ENCODE measurements at regions not wholly inside any gene's neighbourhood (a gene's known extent, or its start where the extent isn't known, plus 50 kb on each side); places are given as distances from the start of the nearest gene placed in this dataset.

DNA sequence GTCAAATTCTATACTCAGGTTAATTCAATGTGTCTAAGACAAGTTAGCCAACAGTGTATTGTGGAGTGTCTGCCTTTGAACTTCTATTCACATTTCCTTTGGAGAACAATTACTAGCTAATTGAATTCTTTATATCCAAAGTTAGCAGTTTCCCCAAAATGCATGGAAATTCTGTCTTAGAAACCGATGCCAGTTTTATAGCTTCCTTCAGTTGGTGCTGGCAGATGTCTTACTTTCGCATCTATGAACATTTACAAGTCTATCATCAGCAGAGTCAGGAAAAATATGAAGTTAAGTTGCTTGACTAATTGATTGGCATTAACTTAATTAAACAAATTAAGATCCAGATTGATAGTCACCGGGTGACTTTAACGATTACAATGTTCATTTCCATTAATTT is 527.6 kb upstream of the CDH18 start:
- no peak for DNase-seq

DNA sequence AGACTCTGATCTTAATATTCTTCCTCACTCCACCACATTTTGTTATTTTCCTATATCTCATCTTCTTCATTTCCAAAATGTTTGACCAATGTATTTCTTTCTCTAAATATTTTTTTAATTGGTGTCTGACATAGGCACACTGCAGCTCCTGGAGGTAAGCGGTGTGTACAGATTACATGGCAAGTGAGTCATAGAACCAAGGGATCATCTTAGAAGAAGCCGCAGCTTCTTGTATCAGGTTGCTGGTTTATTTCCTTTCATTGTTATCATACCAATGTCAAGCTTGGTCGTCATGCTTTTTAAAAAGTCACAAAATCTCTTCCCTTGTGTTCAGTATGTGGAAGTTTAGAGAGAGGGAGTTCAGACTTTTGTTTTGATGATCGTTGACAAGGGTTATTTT is 526.1 kb upstream of the CDH18 start:
- DNase-seq: no peak

DNA sequence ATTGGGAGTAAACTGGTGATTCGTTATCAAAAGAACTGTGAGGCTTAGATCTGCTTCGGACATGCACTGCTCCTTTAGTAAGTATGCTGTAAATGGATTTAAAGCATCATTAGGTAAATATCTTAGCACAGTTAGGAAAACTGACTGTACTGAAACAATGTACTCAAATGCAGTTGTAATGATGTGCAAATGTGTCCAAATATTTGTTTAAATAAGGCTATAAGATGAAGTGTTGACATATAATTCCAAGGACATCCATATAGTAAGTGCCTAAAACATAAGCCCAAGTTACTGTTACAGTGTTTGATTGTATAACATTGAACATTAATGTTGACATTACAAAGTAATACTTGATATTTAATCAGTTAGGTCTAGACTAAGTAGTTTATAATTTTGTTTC is 512.5 kb upstream of the CDH18 start:
- no peak for DNase-seq

DNA sequence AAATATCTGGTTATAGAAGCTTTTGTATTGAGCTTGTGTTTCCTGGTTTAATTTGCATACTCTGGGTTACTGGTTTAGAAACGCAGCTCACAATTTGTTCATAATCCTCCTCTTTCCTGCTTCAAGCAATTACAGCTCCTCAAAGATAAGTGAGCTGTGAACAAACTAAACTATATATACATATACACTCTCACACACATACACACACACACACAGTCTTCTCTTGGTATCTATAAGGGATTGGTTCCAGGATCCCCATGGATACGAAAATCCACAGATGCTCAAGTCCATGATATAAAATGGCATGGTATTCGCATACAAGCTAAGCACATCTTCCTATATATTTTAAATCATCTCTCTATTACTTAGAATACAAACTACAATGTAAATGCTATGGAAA is 510.9 kb upstream of the CDH18 start:
- no peak for DNase-seq

DNA sequence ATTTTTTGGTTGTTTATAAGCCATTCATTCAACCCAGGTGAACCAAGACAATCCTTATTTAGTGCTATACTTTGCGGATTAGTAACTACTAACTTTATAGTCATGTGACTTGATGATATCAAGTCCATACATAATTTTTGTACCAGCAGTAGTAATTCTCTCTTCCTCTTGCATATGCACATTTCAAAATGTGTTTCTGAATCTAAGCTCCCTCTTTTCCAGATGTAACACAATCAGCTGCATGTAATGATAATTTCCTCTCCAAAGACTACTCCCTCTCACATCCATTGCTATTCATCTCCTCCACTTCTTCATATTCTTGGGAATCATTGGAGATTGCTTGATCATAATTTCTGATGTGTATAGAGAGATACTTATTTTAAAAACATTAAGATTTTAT is 510.1 kb upstream of the CDH18 start:
- DNase-seq: no peak

DNA sequence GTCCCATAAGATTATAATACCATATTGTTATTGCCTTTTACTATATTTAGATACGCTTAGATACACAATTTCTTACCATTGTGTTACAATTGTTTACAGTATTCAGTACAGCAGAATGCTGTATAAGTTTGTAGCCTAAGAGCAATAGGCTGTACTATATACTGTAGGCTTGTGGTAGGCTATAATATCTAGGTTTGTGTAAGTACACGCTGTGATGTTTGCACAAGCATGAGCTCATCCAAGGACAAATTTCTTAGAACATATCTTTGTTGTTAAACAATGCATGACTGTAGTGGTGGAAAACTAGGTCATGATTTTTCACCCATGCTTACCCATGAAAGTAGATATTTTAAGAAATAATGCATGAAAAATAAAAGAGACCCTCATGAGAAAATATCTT is 509.4 kb upstream of the CDH18 start:
- no peak for DNase-seq

DNA sequence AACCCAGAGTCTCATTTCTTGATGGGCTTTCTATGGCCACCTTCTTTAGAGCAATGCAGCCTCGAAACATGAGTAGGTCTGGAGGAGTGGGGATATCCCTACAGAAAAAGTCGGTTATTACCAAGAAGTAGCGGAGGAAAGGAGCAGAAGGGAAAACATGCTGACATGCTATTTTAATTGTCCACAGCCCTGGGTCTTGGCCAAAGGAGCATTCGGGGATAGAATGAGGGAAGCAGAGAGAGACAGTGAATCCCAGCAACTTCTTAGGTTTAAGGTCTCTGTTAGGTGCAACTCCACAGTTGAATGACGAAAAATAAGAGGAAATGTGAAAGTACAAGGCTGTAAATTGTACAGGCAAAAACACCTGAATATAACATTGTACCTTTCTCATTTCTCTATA is 506.7 kb upstream of the CDH18 start:
- DNase-seq: no peak

DNA sequence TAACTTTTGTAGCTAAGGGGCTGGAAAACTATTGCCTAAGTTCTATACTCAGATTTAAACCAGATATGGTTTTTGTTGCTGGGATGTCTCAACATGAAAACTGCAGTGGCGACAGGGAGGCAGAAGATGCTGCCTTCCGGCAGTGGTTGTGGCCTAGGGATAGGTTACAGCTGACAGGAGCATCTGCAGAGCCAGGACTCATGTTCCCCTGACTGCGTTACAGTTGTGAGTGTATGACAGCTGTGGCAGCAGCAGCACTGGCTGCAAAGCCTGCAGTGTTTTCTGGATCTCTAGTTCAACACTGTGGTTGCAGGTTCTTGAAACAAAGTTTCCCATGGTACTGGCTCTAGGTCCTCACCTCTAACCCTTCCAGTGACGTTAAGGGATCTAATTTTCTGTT is 498.8 kb upstream of the CDH18 start:
- no peak for DNase-seq

DNA sequence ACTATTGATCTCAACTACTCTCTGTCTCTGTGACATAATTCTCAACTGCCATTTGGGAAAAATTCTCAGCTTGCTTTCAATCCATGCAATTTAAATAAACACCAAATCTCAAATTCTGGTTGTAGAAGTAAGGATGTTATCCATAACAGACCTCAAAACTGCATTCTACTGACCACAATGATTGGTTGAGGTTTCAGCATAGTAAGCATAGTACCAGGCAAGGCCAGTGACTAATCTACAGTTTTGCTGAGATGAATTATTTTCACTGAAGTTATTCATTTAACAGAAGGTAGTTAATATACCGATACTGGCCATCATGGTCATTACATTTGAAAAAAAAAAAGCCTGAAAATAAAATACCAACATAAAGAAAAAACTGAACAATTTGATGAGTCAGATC is 488.0 kb upstream of the CDH18 start:
- DNase-seq: no peak

DNA sequence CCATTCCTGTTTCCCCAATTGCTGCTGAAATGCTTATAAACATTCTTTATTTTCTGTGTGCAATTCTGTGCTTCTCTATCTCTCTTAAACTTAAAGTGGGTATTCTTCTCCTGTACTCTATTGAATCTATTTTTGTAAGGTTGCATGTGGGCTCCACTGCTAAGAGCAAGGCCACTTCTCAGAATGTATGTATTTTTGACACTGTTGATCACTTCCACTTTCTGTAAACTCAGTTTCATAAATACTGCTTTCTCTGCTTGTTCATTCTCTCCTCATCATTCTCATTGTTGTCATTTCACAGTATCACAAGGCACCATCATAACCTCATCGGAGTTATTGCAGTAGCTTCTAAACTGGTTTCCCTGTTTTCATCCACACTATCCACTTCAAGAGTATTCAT is 483.0 kb upstream of the CDH18 start:
- no peak for DNase-seq

DNA sequence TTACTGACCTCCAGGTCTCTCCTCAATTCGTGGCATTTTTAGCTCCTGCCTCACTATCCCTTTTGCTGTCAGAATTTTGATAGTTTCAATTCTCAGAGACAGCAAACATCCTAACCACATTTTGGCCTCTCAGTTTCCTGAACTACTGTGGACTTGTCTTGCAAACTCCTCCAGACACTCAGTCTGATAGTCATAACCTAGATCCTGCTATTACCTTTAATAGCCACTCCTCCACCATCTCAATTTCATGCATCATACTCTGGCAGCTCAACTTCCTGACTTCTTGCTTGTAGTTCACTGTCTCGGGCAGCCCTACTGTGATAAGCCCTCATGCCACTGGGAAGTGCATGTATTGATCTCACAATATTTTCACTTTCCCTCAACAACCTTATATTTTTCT is 481.8 kb upstream of the CDH18 start:
- no peak for DNase-seq

DNA sequence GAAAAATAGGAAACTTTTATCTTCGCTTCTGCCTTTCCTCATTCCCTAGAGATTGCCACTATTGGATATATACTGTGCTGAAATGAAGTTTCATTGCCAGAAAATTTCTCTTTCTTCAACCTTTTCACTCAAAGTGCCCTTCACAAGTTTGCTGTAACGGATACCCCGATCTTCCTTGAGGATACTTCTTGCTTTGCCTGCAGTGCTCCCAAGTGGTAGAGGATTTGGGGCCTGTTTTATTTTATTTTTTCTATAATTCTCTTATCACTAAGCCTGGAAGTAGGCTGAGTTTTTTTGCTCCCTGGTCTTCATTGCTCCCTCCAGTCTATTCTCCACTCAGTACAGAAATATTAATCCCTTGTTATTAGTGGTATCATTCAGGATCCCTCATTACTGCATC is 481.4 kb upstream of the CDH18 start:
- no peak for DNase-seq

DNA sequence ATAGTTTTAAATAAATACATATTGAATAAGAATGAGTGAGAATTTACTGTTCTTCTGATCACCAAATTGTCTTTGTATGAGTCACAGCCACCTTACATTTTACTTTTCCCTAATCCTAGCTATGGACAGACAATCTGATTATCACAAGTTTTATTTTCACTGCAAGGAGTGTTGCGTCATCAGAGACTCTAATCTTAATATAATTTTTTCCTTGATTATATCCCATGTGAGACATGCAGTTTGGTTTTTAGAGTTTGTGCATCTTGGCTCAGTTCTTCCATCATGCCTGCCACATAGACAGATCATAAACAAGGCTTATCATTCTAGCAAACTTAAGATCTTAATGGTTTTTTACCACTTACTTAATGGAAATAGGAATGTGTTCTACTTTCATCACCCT is 478.5 kb upstream of the CDH18 start:
- no peak for DNase-seq

DNA sequence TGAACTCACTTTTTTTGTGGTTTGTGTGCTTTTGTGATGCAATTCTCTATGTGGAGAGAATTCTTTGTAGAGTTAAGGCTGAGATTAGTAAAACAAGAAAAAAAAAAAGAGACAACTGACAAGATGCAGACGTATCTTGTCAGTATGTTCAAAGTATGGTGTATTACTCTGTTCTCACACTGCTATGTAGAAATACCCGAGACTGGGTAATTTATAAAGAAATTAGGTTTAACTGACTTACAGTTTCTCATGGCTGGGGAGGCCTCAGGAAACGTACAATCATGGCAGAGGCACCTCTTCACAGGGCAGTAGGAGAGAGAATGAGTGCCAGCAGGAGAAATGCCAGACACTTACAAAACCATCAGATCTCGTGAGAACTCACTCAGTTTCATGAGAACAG is 475.2 kb upstream of the CDH18 start:
- DNase-seq: no peak

DNA sequence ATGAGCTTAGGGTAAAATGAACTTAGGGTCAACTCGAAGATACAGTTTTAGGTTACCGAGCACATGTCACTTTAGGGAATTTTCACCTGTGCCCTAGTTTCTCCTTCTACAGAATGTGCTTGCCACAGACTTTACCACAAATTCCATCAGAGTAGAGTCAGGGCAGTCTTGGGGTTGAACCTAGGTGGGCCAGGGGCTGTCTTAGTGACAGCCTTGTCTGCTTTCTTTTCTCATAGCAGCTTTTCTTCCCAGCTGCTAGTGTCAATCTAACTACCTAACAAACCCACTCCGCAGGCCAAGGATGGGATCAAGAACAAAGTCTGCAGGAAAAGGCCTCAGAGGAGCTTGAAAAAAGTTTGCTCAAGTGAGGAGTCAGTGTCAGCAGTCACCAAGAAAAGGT is 458.1 kb upstream of the CDH18 start:
- DNase-seq: no peak

DNA sequence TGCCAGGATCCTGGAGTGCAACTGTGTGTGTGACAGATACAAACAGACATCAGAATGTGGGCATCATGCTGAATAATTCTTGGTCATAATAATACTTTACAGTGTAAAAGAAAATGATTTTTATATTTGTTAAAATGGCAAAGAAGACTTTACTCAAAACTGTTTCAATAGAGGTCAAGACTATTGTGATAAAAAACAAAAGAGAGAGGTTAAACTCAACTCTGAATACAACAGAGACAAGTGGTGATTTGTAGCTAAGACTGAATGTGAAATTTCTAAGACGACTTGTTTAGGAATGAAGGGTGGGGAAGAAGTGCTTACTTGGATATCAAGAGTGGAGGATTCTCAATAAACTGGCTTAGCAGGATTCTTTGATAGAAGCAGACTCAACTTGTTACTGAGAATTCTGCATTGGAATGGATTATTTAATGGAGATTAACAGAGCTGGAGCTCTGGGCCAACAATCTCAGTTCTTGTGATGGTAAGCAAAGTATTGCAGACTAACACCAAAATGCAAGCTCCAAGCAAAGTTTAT is 457.4 kb upstream of the CDH18 start:
- DNase-seq: no peak

DNA sequence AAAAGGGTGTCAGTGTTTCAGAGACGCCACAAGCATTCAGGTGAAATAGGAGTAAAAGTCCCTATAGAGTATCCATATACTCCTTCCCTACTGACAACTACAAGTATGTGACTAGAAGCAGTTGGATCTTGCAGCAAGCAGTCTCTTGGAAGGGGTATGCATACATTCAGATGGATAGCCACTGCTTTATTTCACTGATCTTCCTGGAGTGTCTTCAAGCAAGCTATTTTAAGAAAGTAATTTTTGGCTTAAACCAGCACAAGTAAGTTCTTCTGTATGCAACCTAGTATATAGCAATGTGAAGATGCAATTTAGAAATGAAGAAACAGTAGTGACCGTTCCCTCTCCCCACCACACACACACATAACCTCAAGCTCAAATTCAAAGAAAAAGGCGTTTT is 446.8 kb upstream of the CDH18 start:
- DNase-seq: no peak

DNA sequence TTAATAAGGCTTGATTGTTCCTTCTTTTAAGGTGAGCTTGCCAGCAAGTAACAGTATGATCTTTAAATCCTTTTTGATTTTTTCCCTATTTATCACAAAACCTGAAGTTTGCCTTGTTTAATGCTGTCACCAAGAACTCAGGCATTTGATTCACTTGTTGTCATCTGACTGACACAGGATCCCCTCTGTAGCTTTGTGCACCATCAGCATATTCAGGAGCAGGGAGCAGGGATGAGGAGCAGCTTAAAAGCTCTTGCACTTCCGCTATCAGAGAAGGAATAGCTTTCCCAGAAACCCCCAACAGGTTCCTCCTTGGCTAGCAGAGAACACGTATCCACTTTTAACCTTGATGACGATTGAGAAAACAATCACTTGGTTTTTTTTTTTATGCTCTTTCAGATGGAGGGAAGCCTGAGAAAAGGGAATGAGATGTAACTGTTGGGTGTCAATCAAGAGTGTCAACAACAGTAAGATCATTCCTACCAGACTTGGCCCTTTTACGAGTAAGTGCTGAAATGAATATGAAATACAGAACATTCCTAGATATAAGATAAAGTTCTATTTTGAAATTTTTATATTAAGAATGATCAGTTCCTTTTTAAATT is 433.1 kb upstream of the CDH18 start:
- DNase-seq: no peak
